Liver (tissue), 8 donors: ENCODE measurements at regions not wholly inside any gene's neighbourhood (a gene's known extent, or its start where the extent isn't known, plus 50 kb on each side); places are given as distances from the start of the nearest gene placed in this dataset.

Experiments
- DNase-seq: peaks from one replicate; pipeline ENCODE4 v3.0.0-alpha.2; 2017; ENCODE audit warnings: low spot score
- H3K27ac ChIP-seq, 2 donors: one replicate each; pipeline ENCODE4 v1.7.0; 2013; ENCODE audit warnings: inconsistent platforms in 2 of 2, low read length in 2 of 2, control low read depth in 1 of 2, low read depth in 1 of 2, mild to moderate bottlenecking in 1 of 2
- H3K27me3 ChIP-seq, 4 donors: one replicate each; pipeline versions ENCODE4 v1.6.1 to v1.7.0; 2013; ENCODE audit warnings: low read length in 3 of 4, inconsistent platforms in 1 of 4, mild to moderate bottlenecking in 1 of 4, moderate library complexity in 1 of 4; ENCODE audit not compliant: control insufficient read depth in 4 of 4, insufficient read depth in 4 of 4
- H3K36me3 ChIP-seq, 4 donors: one replicate each; pipeline versions ENCODE4 v1.6.1 to v1.7.0; 2013; ENCODE audit warnings: low read length in 3 of 4, mild to moderate bottlenecking in 3 of 4, low read depth in 1 of 4, moderate library complexity in 1 of 4; ENCODE audit not compliant: control insufficient read depth in 4 of 4, insufficient read depth in 3 of 4
- H3K4me1 ChIP-seq, 4 donors: one replicate each; pipeline versions ENCODE4 v1.6.1 to v1.7.0; 2013; ENCODE audit warnings: low read length in 3 of 4, mild to moderate bottlenecking in 3 of 4, moderate library complexity in 1 of 4; ENCODE audit not compliant: control insufficient read depth in 4 of 4, insufficient read depth in 4 of 4
- H3K4me3 ChIP-seq, 3 donors: one replicate each; pipeline versions ENCODE4 v1.6.1 to v1.7.0; 2013; ENCODE audit warnings: low read length in 3 of 3, control low read depth in 1 of 3, low read depth in 1 of 3, mild to moderate bottlenecking in 1 of 3
- H3K9ac ChIP-seq, 2 donors: one replicate each; pipeline ENCODE4 v1.7.0; 2013; ENCODE audit warnings: low read length in 2 of 2, mild to moderate bottlenecking in 2 of 2, moderate library complexity in 2 of 2, control low read depth in 1 of 2, low read depth in 1 of 2
- H3K9me3 ChIP-seq, 4 donors: one replicate each; pipeline versions ENCODE4 v1.6.1 to v1.7.0; 2013; ENCODE audit warnings: low read length in 3 of 4; ENCODE audit not compliant: control insufficient read depth in 4 of 4
- ATF3 ChIP-seq: IDR thresholded peaks from 2 replicates; pipeline ENCODE4 v1.6.1; 2016; ENCODE audit warnings: antibody characterized with exemption
- EGR1 ChIP-seq, 2 donors: IDR thresholded peaks; 2 replicates each; pipeline ENCODE4 v1.6.1; 2016 to 2018; ENCODE audit warnings: antibody characterized with exemption in 2 of 2, low read depth in 2 of 2
- FOXA1 ChIP-seq: IDR thresholded peaks from 2 replicates; pipeline ENCODE4 v1.6.1; 2016; ENCODE audit warnings: antibody characterized with exemption
- FOXA2 ChIP-seq: IDR thresholded peaks from 2 replicates; pipeline ENCODE4 v1.6.1; 2016; ENCODE audit warnings: antibody characterized with exemption
- GABPA ChIP-seq, 2 donors: IDR thresholded peaks in 1 of 2; conservative IDR thresholded peaks in 1 of 2; 2 replicates each; pipeline ENCODE4 v1.6.1; 2016; ENCODE audit warnings: antibody characterized with exemption in 2 of 2, mild to moderate bottlenecking in 1 of 2, moderate library complexity in 1 of 2
- HNF4A ChIP-seq, 2 donors: conservative IDR thresholded peaks; 2 replicates each; pipeline ENCODE4 v1.6.1; 2016; ENCODE audit warnings: antibody characterized with exemption in 2 of 2, mild to moderate bottlenecking in 2 of 2
- HNF4G ChIP-seq: IDR thresholded peaks from 2 replicates; pipeline ENCODE4 v1.6.1; 2016; ENCODE audit warnings: antibody characterized with exemption
- JUND ChIP-seq, 2 donors: IDR thresholded peaks; 2 replicates each; pipeline ENCODE4 v1.6.1; 2016; ENCODE audit warnings: antibody characterized with exemption in 2 of 2
- NR2F2 ChIP-seq: IDR thresholded peaks from 2 replicates; pipeline ENCODE4 v1.6.1; 2016; ENCODE audit warnings: antibody characterized with exemption
- RAD21 ChIP-seq, 2 donors: IDR thresholded peaks; 2 replicates each; pipeline ENCODE4 v1.6.1; 2016; ENCODE audit warnings: antibody characterized with exemption in 2 of 2, mild to moderate bottlenecking in 2 of 2
- REST ChIP-seq: IDR thresholded peaks from 2 replicates; pipeline ENCODE4 v1.6.1; 2016; ENCODE audit warnings: antibody characterized with exemption, mild to moderate bottlenecking
- TAF1 ChIP-seq: conservative IDR thresholded peaks from 2 replicates; pipeline ENCODE4 v1.6.1; 2016; ENCODE audit warnings: antibody characterized with exemption, mild to moderate bottlenecking
- YY1 ChIP-seq: IDR thresholded peaks from 2 replicates; pipeline ENCODE4 v1.6.1; 2016; ENCODE audit warnings: antibody characterized with exemption, mild to moderate bottlenecking
- ZBTB33 ChIP-seq: IDR thresholded peaks from 2 replicates; pipeline ENCODE4 v1.6.1; 2016; ENCODE audit warnings: antibody characterized with exemption
- WGBS: extraction: QIAGEN DNeasy Blood & Tissue Kit; methylation state at CpG from one replicate; pipeline ENCODE4 v1.1.7; 2013; 5-methylcytosine and 5-hydroxymethylcytosine counted together
- TF ChIP-seq, protein P1 (sequence below): fragments of 150-350 bp; IDR thresholded peaks from 2 replicates; pipeline ENCODE4 v1.5.1; 2017; ENCODE audit warnings: improper control_type of control experiment, low read depth, low read length; ENCODE audit not compliant: missing input control
- donor health status: healthy.
- donor health status: healthy.
- donor health status: healthy.
- donor health status: healthy.
- donor health status: healthy.

GRCh38 chr20:58069207-58069606, 159.2 kb downstream of the ANKRD60 start:
- no peak overlapping the region for H3K4me3 ChIP-seq
- WGBS: 73% methylated on average over 12 of the region's 12 CpGs
- TF ChIP-seq RAD21 (IDR thresholded peaks at IDR 0.05) (no peak), HNF4A (conservative IDR thresholded peaks at IDR 0.05) (no peak), YY1 (no peak), GABPA (IDR thresholded peaks at IDR 0.05 in 1 of 2, conservative IDR thresholded peaks at IDR 0.05 in 1 of 2) (no peak), NR2F2 (no peak), FOXA2 (no peak), HNF4G (no peak), EGR1 (IDR thresholded peaks at IDR 0.05; ENCODE audit: low read depth in 2 of 2) (no peak)
- TF ChIP-seq, protein P1, sequence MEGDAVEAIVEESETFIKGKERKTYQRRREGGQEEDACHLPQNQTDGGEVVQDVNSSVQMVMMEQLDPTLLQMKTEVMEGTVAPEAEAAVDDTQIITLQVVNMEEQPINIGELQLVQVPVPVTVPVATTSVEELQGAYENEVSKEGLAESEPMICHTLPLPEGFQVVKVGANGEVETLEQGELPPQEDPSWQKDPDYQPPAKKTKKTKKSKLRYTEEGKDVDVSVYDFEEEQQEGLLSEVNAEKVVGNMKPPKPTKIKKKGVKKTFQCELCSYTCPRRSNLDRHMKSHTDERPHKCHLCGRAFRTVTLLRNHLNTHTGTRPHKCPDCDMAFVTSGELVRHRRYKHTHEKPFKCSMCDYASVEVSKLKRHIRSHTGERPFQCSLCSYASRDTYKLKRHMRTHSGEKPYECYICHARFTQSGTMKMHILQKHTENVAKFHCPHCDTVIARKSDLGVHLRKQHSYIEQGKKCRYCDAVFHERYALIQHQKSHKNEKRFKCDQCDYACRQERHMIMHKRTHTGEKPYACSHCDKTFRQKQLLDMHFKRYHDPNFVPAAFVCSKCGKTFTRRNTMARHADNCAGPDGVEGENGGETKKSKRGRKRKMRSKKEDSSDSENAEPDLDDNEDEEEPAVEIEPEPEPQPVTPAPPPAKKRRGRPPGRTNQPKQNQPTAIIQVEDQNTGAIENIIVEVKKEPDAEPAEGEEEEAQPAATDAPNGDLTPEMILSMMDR: no peak
- no peaks in the 10 kb centered on the region for H3K36me3 ChIP-seq
- no peaks in the 10 kb centered on the region for H3K4me1 ChIP-seq
- H3K9ac ChIP-seq: no peak overlapping the region
- peak; percentile 13 for DNase-seq
- no peaks in the 10 kb centered on the region for H3K9me3 ChIP-seq
- H3K27me3 ChIP-seq: peaks cover 0 to 2% (median 0%) of the 10 kb centered on the region in 4 donors
- H3K27ac ChIP-seq: no peak overlapping the region

DNA sequence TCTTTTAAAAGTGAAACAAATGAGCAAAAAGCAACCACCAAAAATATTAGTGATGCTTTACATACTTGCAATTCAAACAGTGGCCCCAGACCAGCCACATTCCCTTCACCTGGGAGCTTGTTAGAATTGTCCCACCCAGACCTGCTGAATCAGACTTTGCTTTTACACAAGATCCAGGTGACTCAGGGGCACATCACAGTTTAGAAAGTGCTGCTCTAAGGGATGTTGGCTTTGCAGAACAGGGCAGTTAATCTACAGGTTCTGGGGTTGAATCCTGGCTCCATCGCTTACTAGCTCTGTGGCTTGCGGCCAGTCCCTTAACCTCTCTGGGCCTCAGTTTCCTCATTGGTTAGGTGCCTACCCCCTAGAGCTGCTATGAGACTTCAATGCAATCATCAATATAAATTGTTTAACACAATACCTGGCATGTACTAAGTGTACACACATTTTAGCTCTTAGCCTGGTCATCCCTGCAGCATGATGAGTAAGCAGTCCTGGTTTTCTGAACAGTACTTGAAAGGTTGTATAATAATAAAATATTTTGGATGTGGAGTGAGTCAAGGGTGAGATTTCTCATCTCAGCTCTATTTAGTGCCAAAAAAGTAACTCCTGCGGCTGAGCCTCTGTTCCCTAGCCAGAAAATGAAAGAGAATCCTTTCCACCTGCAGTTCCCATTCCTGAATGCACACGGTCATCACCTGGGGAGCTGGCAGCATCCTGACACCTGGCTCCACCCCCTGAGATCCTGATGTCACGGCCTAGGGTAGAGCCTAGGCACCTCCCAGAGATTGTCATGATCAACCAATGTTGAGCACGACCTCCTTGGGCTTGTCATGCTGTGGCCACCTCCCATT, 162.7 kb downstream of the ANKRD60 start:
- TF ChIP-seq ZBTB33 (no peak), YY1 (no peak), TAF1 (no peak), ATF3 (no peak), GABPA (IDR thresholded peaks at IDR 0.05 in 1 of 2, conservative IDR thresholded peaks at IDR 0.05 in 1 of 2) (no peak), FOXA1 (no peak), NR2F2 (no peak), FOXA2 (no peak), RAD21 (IDR thresholded peaks at IDR 0.05) (no peak), EGR1 (IDR thresholded peaks at IDR 0.05; ENCODE audit: low read depth in 2 of 2) (no peak), REST (no peak), JUND (IDR thresholded peaks at IDR 0.05) (no peak)
- no peaks in the 10 kb centered on the region for H3K36me3 ChIP-seq
- peaks cover 0 to 10% (median 2%) of the 10 kb centered on the region in 4 donors for H3K9me3 ChIP-seq
- no peak overlapping the region for H3K9ac ChIP-seq
- 52% methylated on average over 6 of the region's 6 CpGs for WGBS
- no peaks in the 10 kb centered on the region for H3K27me3 ChIP-seq
- H3K4me3 ChIP-seq: no peak overlapping the region
- no peaks in the 10 kb centered on the region for H3K4me1 ChIP-seq
- H3K27ac ChIP-seq: no peak overlapping the region
- no peak for DNase-seq
